HUES64 (cell line): ENCODE measurements at regions not wholly inside any gene's neighbourhood (a gene's known extent, or its start where the extent isn't known, plus 50 kb on each side); places are given as distances from the start of the nearest gene placed in this dataset.

Experiments
- H3K27ac ChIP-seq: 2 replicates; pipeline ENCODE4 v1.7.0; 2013; ENCODE audit warnings: low read depth, low read length, inconsistent platforms
- H3K27me3 ChIP-seq: 2 replicates; pipeline ENCODE4 v1.6.1; 2013; ENCODE audit warnings: mild to moderate bottlenecking, low read length; ENCODE audit not compliant: insufficient read depth
- H3K36me3 ChIP-seq: 2 replicates; pipeline ENCODE4 v1.6.1; 2013; ENCODE audit warnings: mild to moderate bottlenecking, low read length; ENCODE audit not compliant: insufficient read depth
- H3K4me1 ChIP-seq: 2 replicates; pipeline ENCODE4 v1.6.1; 2013; ENCODE audit warnings: mild to moderate bottlenecking, low read length, moderate library complexity; ENCODE audit not compliant: insufficient read depth
- H3K4me3 ChIP-seq: 2 replicates; pipeline ENCODE4 v1.5.1; 2013; ENCODE audit warnings: mild to moderate bottlenecking, low read length, moderate library complexity
- H3K9ac ChIP-seq: 2 replicates; pipeline ENCODE4 v1.6.1; 2013; ENCODE audit warnings: mild to moderate bottlenecking, low read depth, low read length
- H3K9me3 ChIP-seq: 2 replicates; pipeline ENCODE4 v1.6.1; 2013; ENCODE audit warnings: low read depth, low read length; ENCODE audit not compliant: insufficient read depth
- WGBS: fragments of 150-250, 120-280 bp; methylation state at CpG from one replicate; pipeline ENCODE4 v1.1.7; 2013; ENCODE audit warnings: missing lambda C conversion rate; 5-methylcytosine and 5-hydroxymethylcytosine counted together

DNA sequence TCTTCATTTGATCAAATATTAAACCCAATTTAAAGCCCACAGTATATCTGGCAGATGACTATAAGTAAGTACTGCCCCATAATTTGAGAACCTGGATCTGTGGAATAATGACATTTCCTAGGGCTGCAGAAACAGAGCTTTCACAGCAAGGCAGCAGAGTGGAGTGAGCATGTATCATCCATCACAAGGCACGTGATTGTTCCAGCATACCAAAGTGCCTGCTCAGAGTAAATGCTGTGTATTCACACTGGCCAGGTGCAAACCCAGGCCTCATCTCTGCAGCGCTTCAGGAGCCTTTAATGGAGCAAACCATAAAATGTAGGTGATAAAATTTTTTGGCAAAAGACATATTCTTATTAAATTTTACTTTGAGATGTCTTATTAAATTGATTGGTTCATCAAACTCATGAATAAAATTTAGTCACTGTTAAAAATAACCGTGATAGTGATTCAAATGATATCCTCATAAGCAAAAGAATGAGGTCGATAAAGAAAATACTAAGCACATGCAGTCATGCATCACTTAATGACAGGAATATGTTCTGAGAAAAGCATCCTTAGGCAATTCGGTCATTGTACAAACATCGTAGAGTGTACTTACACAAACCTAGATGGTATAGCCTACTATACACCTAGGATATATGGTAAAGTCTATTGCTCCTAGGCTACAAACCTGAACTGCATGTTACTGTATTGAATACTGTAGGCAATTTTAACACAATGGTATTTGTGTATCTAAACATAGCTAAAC is 99.3 kb upstream of the SLC24A5 start:
- 89% methylated on average over 5 of the region's 6 CpGs for WGBS

GRCh38 chr15:48025118-48025517 is 95.7 kb upstream of the SLC24A5 start:
- WGBS = no CpG with 5 or more reads among the region's 1 CpG
- no peak overlapping the region for H3K9ac ChIP-seq
- H3K27ac ChIP-seq = no peak overlapping the region
- no peaks in the 10 kb centered on the region for H3K4me1 ChIP-seq
- H3K36me3 ChIP-seq = no peaks in the 10 kb centered on the region
- no peak overlapping the region for H3K4me3 ChIP-seq
- no peaks in the 10 kb centered on the region for H3K9me3 ChIP-seq
- no peaks in the 10 kb centered on the region for H3K27me3 ChIP-seq

More for the DNA sequence above, 99.3 kb upstream of the SLC24A5 start:
- Histone ChIP-seq H3K4me3 (no peak overlapping the region), H3K4me1 (no peaks in the 10 kb centered on the region), H3K27me3 (no peaks in the 10 kb centered on the region), H3K36me3 (no peaks in the 10 kb centered on the region), H3K9me3 (no peaks in the 10 kb centered on the region), H3K27ac (no peak overlapping the region), H3K9ac (no peak overlapping the region)

DNA sequence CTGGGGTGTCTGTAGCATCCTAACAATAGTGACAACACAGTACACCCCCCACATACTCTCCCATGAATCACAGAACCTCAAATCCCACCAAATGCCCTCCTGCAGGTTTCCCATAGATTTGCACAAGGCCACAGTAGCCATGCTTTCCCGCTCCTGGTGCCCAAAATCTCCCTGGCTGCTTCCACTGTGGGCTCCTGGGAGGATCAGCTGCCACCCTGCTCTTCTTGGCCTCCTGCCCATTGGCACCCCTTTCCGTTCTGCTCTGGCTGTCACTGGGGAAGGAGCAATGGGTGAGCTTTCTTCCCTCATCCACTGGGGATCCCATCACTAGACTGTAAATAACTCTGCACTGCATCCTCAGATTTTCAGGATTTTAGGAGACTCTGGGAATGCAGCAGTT is 92.1 kb upstream of the SLC24A5 start:
- no peaks in the 10 kb centered on the region for H3K9me3 ChIP-seq
- no peak overlapping the region for H3K4me3 ChIP-seq
- no peaks in the 10 kb centered on the region for H3K27me3 ChIP-seq
- H3K4me1 ChIP-seq = no peaks in the 10 kb centered on the region
- H3K27ac ChIP-seq = no peak overlapping the region
- no peak overlapping the region for H3K9ac ChIP-seq
- no peaks in the 10 kb centered on the region for H3K36me3 ChIP-seq
- 95% methylated on average over 2 of the region's 2 CpGs for WGBS

DNA sequence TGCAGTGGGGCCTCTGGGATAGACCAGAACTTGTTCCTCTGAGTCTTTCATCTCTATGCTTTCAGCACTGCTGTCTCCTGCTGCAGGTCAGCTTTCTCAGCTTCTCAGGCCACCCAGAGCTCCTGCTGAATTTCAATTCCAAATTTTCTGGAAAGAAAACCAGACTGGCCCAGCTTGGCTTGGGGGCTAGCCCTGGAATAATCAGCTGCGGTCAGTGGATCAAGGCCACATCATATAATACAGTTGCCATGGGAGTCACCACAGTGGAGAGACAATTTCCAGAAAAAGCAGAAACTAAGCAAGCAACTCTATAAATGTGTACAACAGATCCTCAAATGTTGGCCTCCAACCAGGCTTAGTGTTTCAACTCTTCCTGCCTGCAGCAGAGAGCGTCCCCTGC is 91.1 kb upstream of the SLC24A5 start:
- Histone ChIP-seq H3K36me3 (no peaks in the 10 kb centered on the region), H3K9ac (no peak overlapping the region), H3K9me3 (no peaks in the 10 kb centered on the region), H3K4me3 (no peak overlapping the region), H3K27ac (no peak overlapping the region), H3K27me3 (no peaks in the 10 kb centered on the region), H3K4me1 (no peaks in the 10 kb centered on the region)
- WGBS = 93% methylated on average over 2 of the region's 2 CpGs

- 100% methylated on average over 1 of the region's 1 CpG for WGBS
- Histone ChIP-seq H3K9me3 (no peaks in the 10 kb centered on the region), H3K36me3 (no peaks in the 10 kb centered on the region), H3K4me3 (no peak overlapping the region), H3K4me1 (no peaks in the 10 kb centered on the region), H3K9ac (no peak overlapping the region), H3K27ac (no peak overlapping the region), H3K27me3 (no peaks in the 10 kb centered on the region)
Measured at GRCh38 chr15:48031466-48031865, 89.3 kb upstream of the SLC24A5 start.

- Histone ChIP-seq H3K27ac (no peak overlapping the region), H3K9ac (no peak overlapping the region), H3K9me3 (no peaks in the 10 kb centered on the region), H3K27me3 (no peaks in the 10 kb centered on the region), H3K36me3 (no peaks in the 10 kb centered on the region), H3K4me3 (no peak overlapping the region), H3K4me1 (no peaks in the 10 kb centered on the region)
- WGBS = 98% methylated on average over 5 of the region's 6 CpGs
Measured at GRCh38 chr15:48031973-48032372, 88.8 kb upstream of the SLC24A5 start.

DNA sequence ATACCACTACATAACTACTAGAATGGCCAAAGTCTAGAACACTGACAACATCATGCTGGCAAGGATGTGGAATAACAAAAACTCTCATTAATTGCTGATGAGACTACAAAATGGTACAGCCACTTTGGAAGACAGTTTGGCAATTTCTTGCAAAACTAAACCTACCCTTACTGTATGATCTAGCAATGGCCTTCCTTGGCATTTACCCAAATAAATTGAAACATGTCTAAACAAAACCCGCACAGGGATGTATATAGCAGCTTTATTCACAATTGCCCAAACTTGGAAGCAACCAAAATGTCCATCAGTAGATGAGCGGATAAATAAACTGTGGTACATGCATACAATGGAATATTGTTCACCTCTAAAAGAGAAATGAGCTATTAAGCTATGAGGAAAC is 87.9 kb upstream of the SLC24A5 start:
- Histone ChIP-seq H3K27ac (no peak overlapping the region), H3K36me3 (no peaks in the 10 kb centered on the region), H3K4me1 (no peaks in the 10 kb centered on the region), H3K4me3 (no peak overlapping the region), H3K27me3 (no peaks in the 10 kb centered on the region), H3K9me3 (no peaks in the 10 kb centered on the region), H3K9ac (no peak overlapping the region)
- 94% methylated on average over 2 of the region's 2 CpGs for WGBS

GRCh38 chr15:48038221-48038620 is 82.6 kb upstream of the SLC24A5 start:
- H3K9ac ChIP-seq = no peak overlapping the region
- no peak overlapping the region for H3K4me3 ChIP-seq
- 86% methylated on average over 2 of the region's 2 CpGs for WGBS
- H3K27ac ChIP-seq = no peak overlapping the region
- H3K36me3 ChIP-seq = no peaks in the 10 kb centered on the region
- H3K27me3 ChIP-seq = no peaks in the 10 kb centered on the region
- H3K9me3 ChIP-seq = no peaks in the 10 kb centered on the region
- H3K4me1 ChIP-seq = peaks cover 4% of the 10 kb centered on the region

- Histone ChIP-seq H3K4me3 (no peak overlapping the region), H3K27me3 (no peaks in the 10 kb centered on the region), H3K27ac (no peak overlapping the region), H3K9ac (no peak overlapping the region), H3K4me1 (peaks cover 4% of the 10 kb centered on the region), H3K9me3 (no peaks in the 10 kb centered on the region), H3K36me3 (no peaks in the 10 kb centered on the region)
- WGBS = 70% methylated on average over 6 of the region's 6 CpGs
Measured at GRCh38 chr15:48040166-48040817, 80.5 kb upstream of the SLC24A5 start.

- WGBS = 100% methylated on average over 2 of the region's 2 CpGs
- no peaks in the 10 kb centered on the region for H3K27me3 ChIP-seq
- no peak overlapping the region for H3K27ac ChIP-seq
Measured at GRCh38 chr15:48041454-48041853, 79.3 kb upstream of the SLC24A5 start.

DNA sequence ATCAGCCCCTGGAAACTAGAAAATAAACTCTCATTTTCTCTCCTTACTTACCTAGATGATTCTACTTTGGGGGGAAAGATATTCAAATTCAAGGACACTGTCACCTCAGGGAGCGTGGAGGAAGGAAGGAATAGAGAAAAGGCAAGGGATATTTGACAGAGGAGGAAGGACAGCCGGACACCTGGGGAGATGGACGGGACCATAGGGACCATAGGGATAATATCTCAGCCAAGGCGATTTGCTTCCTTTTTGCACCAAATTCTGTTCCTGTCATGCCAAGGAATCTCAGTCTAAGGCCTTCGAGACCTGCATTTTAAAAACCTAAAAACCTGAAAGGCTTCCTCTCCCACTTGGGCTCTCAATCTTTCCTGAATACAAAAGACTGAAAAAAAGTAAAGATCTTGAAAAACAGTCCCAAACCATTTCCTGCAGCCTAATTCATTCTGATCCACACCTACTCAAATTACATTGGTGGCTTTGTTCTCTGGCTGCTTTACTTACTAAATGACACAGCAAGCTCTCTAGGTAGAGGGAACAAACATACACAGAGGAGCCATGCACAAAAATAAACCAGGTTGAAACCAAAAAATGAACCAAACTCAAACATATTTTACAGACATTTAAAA is 73.9 kb upstream of the SLC24A5 start:
- Histone ChIP-seq H3K27me3 (no peaks in the 10 kb centered on the region), H3K36me3 (no peaks in the 10 kb centered on the region), H3K9me3 (peaks cover 19% of the 10 kb centered on the region), H3K4me1 (peaks cover 24% of the 10 kb centered on the region), H3K4me3 (no peak overlapping the region), H3K27ac (peak overlapping the region; percentile 69), H3K9ac (peak overlapping the region; percentile 46; the same call in 1 of the 2 replicates)
- 53% methylated on average over 5 of the region's 5 CpGs for WGBS

More at GRCh38 chr15:48041454-48041853, 79.3 kb upstream of the SLC24A5 start:
- Histone ChIP-seq H3K4me1 (peaks cover 12% of the 10 kb centered on the region), H3K9ac (no peak overlapping the region), H3K4me3 (no peak overlapping the region), H3K36me3 (no peaks in the 10 kb centered on the region), H3K9me3 (no peaks in the 10 kb centered on the region)
